ENCODE measurements at regions not wholly inside any gene's neighbourhood (a gene's known extent, or its start where the extent isn't known, plus 50 kb on each side); places are given as distances from the start of the nearest gene placed in this dataset.

DNA sequence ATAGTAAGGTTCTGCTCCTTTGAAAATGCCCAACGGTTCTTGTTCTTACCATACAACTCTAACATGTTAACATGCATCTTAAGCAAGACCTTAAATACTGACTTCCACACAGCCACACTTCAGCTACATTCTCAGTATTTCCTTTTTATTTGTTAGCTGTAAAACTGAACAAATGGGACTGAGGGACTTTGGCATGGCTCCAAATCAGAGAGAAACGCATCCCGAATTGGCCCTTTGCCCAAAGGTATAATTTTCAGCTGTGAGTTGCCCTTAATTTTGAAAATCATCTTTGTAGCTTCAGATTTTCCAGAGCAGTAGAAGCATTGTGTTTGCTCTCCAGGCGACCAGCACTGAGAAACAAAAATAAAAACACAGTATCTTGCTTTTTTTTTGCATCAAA lies 56.4 kb downstream of the NEUROD6 start:
- no peak for DNase-seq (ENCODE audit: low read depth)
- in situ Hi-C loops (cut with HindIII; ENCODE audit: low sequenced_read_pairs), result no loop called here
- no peak overlapping the region for H3K4me3 ChIP-seq (ENCODE audit: low read depth, low read length)
- TF ChIP-seq, protein P1, sequence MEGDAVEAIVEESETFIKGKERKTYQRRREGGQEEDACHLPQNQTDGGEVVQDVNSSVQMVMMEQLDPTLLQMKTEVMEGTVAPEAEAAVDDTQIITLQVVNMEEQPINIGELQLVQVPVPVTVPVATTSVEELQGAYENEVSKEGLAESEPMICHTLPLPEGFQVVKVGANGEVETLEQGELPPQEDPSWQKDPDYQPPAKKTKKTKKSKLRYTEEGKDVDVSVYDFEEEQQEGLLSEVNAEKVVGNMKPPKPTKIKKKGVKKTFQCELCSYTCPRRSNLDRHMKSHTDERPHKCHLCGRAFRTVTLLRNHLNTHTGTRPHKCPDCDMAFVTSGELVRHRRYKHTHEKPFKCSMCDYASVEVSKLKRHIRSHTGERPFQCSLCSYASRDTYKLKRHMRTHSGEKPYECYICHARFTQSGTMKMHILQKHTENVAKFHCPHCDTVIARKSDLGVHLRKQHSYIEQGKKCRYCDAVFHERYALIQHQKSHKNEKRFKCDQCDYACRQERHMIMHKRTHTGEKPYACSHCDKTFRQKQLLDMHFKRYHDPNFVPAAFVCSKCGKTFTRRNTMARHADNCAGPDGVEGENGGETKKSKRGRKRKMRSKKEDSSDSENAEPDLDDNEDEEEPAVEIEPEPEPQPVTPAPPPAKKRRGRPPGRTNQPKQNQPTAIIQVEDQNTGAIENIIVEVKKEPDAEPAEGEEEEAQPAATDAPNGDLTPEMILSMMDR (IDR thresholded peaks at IDR 0.05; ENCODE audit: low read depth, low read length, missing control alignments), result no peak

DNA sequence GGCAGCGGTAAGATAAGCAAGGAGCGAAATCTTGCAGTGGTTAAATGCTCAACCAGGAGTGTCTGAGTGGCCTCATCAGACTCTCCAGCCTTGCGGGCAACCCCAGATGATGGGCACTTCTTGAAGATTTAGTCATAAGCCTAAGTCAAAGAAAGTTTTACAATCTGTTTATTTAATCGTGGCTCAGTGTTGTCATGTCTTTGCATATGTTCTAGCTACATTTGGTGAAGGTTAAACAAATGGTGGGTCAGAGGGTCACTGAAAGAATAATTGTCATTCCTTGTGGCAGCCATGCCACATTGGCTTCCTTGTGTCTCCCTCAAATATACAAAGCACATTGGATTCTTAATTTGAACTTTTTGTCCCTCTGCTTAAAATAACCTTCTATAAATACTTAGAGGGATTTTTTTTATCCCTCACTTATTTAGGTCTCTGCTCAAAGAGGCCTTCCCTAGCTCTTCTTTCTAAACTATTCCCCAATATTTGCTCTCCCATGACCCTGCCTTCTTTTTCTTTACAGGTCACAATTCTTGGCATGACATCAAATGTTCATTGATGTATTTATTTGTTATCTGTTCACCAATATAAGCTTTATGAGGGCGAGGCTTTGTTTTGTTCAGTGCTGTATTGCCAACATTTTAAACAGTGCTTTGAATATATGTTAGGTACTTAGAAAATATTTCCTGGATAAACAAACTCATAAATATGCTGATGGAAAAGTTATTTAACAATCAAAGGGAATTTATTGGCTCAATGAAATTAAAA lies 68.7 kb downstream of the NEUROD6 start:
- TF ChIP-seq, protein P1 (IDR thresholded peaks at IDR 0.05; ENCODE audit: low read depth, low read length, missing control alignments), result no peak
- in situ Hi-C loops (cut with HindIII; ENCODE audit: low sequenced_read_pairs), result no loop called here
- no peak for DNase-seq (ENCODE audit: low read depth)
- H3K4me3 ChIP-seq (ENCODE audit: low read depth, low read length), result no peak overlapping the region

DNA sequence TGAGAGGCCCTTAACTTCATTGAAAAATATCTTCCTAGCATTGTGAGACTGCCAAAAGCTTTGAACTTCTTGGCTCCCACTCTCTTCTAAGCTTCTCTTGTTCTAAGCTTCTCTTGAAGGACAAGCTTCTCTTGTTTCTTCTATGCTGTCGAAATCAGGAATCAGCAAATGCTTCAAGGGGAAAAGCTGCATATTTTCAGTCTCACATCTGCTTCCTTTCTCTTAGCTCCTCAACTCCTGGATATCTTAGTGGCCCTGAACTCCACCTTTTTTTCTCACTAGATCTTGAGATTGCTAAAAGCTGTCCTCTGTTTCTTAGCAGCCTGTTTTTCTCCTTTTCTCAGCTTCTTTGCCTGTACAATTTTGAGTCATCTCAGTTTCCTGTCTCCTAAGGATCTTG lies 73.0 kb downstream of the NEUROD6 start:
- TF ChIP-seq, protein P1 (IDR thresholded peaks at IDR 0.05; ENCODE audit: low read depth, low read length, missing control alignments), result no peak
- no peak overlapping the region for H3K4me3 ChIP-seq (ENCODE audit: low read depth, low read length)
- DNase-seq (ENCODE audit: low read depth), result no peak
- in situ Hi-C loops (cut with HindIII; ENCODE audit: low sequenced_read_pairs), result no loop called here

DNA sequence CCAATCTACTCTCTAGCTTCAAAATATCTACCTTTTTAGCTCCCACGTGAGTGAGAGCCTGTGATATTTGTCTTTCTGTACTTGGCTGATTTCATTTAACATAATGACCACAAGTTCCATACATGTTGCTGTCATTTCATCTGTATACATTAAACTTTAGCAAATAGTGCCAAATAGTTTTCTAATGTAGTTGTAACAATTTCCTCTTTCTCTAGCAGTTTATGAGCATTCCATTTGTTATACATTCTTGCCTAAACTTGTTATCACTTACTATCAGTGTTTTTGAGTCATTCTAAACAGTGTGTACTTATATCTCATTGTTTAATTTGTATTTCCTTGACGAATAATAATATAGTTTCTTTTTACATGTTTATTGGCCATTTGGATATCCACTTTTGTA lies 77.2 kb downstream of the NEUROD6 start:
- in situ Hi-C loops (cut with HindIII; ENCODE audit: low sequenced_read_pairs), result no loop called here
- TF ChIP-seq, protein P1 (IDR thresholded peaks at IDR 0.05; ENCODE audit: low read depth, low read length, missing control alignments), result no peak
- no peak for DNase-seq (ENCODE audit: low read depth)
- H3K4me3 ChIP-seq (ENCODE audit: low read depth, low read length), result no peak overlapping the region

DNA sequence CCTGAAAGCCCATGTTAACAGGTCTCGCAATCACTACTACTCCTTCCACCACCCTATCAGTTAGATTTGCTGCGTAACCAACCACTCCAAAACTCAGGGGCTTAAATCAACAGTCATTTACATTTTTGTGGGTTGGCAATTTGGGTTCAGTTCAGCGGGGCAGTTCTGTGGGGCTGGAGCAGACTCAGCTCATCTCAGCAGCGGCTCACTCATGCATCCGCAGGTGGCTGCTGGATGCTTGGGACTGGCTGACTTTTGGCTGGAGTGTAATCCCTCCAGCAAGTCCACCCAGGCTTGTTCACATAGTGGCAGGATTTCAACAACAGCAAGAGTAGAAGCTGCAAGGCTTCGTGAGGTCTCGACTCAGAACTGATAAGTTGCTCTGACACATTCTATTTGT lies 79.2 kb downstream of the NEUROD6 start:
- TF ChIP-seq, protein P1 (IDR thresholded peaks at IDR 0.05; ENCODE audit: low read depth, low read length, missing control alignments), result no peak
- no peak for DNase-seq (ENCODE audit: low read depth)
- in situ Hi-C loops (cut with HindIII; ENCODE audit: low sequenced_read_pairs), result no loop called here
- H3K4me3 ChIP-seq (ENCODE audit: low read depth, low read length), result no peak overlapping the region

DNA sequence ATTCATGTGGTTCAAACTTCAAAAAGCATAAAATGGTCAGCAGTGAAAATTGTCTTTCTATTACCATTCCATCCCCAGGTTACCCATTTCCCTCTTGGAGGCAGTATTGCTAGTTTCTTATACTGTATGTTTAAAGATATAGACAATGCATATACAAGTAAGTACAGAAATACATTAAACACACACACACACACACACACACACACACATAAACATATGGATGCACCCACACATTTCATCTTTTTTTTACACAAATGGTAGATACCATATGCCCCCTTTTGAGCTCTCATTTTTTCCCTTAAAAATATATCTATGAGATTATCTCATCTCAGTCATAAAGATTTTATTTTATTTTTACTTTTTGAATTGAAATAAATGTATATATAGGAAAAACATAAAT lies 79.7 kb downstream of the NEUROD6 start:
- H3K4me3 ChIP-seq (ENCODE audit: low read depth, low read length), result no peak overlapping the region
- TF ChIP-seq, protein P1 (IDR thresholded peaks at IDR 0.05; ENCODE audit: low read depth, low read length, missing control alignments), result no peak
- no peak for DNase-seq (ENCODE audit: low read depth)
- in situ Hi-C loops (cut with HindIII; ENCODE audit: low sequenced_read_pairs), result no loop called here

Data from astrocyte of the cerebellum (primary cell).